SHP77 (cell line): ENCODE measurements at regions not wholly inside any gene's neighbourhood (a gene's known extent, or its start where the extent isn't known, plus 50 kb on each side); places are given as distances from the start of the nearest gene placed in this dataset.
"Not testable (repeated sequence)": the region's sequence is repeated elsewhere in the genome, so short reads cannot be mapped to it uniquely, and the experiment has no call there.

ENCODE experiments used
- DNase-seq, 2 experiments: peaks; one replicate each; lab custom pipeline; 2025; lab: John Stamatoyannopoulos, UW

DNA sequence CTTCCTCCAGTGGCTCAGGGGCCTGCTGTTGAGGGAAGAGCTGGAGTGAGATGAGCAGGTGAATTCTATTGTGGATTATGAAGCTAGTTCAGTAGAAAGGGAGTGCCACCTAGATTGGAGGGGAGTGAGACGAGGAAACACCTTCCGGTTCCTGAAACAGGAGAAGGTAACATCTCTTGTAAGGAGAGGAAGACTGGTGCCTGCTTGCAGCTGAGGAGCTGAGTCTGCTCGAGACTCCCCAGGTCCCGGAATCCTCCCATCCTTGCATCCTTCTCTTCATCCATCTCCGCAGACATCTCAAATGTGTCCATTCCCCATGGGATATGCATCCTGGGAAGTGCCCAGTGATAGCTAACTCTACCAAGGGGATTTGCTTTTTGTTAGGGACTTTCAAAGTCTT, 242.9 kb upstream of the ZFP64 start:
- DNase-seq: no peak

DNA sequence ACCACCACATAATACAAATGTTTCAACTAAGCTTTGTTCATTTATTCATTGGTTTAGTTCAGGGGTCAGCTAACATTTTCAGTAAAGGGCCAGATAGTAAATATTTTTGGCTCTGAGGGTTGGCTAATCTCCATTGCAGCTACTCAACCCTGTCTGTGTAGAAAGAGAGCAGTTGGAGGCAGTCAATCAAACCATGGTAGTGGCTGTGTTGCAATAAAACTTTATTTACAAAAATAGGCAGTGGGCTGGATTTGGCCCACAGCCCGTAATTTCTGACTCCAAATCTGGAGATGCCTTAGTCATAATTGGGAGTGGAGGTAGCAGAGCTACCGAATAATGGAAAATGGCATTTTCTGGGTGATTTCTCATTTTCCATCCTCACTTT, 242.5 kb upstream of the ZFP64 start:
- no peak for DNase-seq

DNA sequence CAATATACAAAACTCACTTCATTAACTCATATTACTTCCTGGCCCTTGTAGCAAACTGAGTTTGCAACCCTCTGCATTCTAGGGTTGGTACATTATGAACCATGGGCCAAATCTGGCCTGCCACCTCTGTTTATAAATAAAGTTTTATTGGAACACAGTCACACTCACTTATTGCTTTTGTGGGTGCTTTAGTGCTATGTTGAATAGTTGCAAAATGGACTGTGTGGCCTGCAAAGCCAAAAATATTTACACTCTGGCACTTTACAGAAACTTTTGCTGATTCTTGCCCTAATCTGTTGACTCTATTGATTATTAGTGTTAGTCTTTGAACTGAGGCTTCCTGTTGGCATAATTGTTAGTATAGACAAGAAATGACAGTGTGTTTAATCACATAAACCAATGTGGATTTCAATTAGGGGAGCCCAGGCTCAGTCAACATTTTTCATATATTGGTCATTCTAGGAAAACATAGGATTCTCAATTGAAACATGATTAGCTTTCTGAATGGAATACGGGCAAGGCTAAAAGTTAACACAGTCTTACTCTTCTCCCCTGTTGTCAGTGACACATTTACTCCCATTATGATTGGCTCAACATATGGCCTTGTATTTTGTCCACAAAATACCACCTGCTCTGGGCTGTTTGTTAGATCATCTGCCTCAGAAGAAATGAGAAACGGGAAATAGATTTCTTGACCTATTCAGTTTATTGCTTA, 241.9 kb upstream of the ZFP64 start:
- DNase-seq: no peak

DNA sequence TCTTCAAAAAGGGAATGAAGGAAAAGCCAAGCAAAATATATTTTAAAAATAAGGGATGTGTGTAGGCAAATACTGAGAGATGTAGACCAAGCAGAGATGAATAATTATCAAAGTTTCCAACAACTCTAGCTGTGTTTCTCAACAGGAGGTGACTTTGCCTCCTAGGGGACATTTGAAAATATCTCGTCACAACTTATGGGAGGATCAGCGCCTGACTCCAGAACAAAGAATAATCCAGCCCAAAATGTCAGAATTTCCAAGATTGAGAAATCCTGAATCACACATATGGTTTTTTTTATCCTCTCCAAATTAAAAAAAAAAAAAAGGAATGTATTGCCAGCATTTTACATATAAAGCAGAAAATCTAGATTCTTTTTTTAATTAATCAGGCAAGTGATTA, 241.2 kb upstream of the ZFP64 start:
- no peak for DNase-seq

DNA sequence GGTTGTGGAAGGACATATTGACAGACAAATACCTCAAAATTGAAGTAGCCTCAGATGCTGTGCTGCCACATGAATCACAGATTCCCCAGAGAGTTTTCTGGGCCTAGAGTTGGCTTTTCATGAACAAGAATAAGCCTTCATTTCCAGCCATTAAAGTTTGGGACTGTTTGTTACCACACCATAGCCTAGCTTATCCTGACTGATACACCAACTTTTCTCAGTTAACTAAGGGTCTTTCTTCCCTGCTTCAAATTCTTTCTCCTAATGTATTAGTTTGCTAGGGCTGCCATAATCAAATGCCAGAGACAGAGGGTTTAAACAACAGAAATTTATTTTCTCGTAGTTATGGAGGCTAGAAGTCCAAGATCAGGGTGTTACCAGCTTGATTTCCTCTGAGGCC, 237.4 kb upstream of the ZFP64 start:
- DNase-seq: no peak

DNA sequence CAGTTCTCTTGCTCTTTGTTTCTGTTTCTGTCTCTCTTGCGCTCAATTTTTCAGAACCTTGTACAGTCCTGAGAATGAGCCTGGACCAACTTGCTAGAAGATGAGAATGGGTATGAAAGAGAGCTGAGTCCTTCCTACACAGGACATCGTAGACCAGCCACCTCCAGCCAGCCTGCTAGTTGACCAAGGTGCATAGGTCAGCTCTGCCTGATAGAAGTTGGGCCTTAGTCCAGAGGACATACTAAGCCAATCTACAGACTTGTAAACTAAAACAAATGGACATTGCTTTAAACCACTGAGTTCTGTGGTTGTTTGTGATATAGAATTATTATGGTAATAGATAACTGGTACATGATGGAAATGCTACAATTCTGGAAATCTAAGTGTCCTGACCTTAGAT, 236.4 kb upstream of the ZFP64 start:
- no peak for DNase-seq

DNA sequence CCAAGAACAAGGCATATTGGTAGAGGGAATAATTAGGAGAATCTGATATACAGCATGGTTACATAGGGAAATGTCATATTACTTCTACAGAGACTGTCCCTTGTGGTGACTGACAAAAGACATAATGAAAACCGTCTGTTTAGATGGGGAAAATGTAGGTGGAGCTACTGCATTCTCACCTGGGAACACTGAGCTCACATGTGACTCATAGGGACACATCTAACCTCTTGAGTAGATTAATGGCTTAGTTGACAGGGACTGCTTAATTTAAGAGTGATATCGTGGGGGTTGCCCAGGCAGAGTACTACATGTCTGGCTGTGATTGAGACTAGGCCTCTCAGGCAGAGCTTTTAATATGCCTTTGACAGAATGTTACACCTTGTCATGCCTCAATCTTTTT, 235.3 kb upstream of the ZFP64 start:
- no peak for DNase-seq

DNA sequence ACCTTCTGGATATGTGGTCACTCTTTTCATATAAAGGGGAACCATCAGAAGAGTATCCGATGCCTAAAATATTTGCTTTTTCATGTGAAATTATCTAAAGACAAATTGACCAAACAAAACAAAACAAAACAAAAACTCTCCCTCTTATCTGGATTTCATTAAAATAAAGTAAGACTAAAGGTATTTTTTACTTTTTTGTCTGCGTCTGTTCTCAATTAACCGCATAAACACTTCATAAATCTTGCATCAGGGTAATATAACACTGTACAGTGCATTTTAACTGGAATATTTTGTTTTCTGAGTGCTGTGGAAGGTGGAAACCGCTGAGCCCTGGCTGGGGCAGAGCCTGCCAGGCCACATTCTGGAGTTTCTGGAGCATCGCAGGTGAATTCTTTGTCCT, 234.1 kb upstream of the ZFP64 start:
- DNase-seq: no peak

DNA sequence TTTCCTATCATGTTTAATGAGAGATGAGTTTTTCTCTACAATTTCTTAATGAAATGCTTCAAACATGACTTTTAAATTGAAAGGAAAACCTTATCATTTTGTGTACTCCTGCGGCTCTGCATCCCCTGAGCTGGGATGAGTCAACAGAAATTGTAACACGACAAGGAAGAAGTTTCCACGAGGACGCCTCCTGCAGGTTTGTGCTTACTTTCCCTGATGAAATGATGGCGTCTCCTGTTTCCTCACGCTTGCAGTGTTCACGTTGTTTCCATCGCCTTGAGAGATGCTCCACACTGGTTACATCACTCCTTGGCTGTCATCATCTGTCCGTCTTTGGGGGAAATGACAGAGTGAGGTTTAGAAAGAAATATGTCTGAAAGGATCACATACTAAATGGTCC, 233.7 kb upstream of the ZFP64 start:
- no peak for DNase-seq

DNA sequence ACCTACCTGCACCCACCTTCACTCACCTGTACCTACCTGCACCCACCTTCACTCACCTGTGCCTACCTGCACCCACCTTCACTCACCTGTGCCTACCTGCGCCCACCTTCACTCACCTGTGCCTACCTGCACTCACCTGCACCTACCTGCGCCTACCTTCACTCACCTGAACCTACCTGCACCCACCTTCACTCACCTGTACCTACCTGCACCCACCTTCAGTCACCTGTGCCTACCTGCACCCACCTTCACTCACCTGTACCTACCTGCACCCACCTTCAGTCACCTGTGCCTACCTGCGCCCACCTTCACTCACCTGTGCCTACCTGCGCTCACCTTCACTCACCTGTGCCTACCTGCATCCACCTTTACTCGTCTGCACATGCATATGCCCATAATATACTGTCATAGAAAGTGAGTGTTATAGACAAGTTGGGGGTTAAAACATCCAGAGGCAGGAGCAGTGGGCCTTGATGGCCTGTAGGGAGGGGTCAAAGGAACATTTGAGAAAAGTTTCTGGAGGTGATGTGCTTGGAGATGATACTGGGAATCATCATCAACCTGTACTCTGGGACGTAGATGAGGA, 232.9 kb upstream of the ZFP64 start:
- not testable (repeated sequence) for DNase-seq

DNA sequence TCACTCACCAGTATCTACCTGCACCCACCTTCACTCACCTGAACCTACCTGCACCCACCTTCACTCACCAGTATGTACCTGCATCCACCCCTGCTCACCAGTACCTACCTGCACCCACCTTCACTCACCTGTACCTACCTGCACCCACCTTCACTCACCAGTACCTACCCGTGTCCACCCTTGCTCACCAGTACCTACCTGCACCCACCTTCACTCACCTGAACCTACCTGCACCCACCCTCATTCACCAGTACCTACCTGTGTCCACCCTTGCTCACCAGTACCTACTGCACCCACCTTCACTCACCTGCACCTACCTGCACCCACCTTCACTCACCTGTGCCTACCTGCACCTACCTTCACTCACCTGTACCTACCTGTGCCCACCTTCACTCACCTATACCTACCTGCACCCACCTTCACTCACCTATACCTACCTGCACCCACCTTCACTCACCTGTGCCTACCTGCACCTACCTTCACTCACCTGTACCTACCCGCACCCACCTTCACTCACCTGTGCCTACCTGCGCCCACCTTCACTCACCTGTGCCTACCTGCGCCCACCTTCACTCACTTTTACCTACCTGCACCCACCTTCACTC, 232.1 kb upstream of the ZFP64 start:
- not testable (repeated sequence) for DNase-seq

DNA sequence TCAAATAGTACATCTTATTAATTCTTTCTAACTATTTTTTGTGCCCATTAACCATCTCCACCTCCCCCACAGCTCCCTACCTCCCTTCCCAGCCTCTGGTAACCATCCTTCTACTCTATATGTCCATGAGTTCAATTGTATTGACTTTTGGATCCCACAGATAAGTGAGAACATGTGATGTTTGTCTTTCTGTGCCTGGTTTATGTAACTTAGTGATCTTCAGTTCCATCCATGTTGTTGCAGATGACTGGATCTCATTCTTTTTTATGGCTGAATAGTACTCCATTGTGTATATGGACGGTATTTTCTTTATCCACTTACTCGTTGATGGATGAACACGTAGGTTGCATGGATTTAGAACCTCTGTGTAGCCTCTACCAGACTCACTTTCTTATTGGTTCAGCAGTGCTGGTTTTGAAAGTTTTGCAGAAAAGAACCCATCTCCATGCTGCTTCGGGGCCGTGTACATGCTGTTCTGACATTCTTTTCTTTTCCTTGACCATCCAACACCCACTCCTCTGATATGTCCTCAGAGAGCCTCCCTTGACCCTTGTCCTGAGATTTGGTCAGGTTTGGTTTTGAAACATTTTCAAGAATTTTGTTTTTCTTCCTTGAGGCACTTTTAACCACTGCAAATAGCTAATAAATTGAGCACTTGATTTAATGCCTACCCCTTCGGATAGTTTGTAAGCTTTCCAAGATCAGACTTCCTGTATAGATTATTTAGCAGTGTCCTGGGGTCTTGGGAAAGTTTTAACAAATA, 231.2 kb upstream of the ZFP64 start:
- DNase-seq: no peak

DNA sequence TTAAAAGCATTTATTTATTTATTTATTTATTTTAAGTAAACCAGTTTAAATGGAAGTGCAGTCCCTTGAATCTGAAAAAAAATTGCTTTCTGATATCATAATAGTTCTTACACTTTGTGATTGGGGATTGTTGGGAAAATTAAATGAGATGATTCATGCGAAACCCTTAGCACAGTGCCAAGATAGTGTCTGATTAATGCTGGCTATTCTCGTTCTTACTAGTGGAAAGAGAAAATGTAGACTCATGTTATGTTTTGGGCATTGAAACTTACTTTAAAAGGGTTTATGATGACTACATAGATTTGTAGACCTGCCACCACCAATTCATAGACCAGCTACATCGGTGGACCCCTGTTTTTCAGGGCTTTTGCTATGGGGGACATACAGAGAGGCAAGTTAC, 229.2 kb upstream of the ZFP64 start:
- DNase-seq: no peak

DNA sequence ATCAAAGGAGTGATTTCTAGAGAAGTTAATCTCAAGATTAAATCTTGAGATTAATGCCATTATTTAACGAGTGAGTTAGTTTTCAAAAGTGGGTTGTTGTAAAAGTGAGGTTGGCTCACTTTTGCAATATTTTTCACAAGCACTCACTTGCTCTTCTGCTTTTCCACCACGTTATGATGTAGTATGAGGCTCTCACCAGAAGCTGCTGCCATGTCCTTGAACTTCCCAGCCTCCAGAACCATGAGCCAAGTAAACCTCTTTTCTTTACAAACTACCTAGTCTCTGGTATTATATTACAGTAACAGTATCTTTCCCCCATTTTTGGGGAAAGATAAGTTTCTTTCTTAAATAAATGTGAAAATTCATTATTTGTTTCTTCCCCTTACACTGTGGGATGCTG, 227.6 kb upstream of the ZFP64 start:
- DNase-seq: no peak

DNA sequence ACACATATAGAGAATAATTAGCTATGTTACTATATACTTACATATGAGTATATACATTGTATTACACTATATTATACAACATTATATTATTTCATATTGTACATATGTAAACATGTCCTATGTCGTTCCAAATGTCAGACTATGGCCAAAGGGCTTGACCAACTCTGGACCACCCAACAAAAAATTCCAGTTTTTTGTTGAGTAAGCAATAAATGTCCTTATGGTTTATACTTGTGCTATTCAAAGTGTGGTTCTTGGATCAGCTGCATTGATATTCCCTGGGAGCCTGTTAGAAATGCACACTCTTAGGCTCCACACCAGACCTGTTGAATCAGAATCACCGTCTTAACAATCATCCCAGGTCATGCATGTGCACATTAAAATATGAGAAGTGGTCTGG, 225.4 kb upstream of the ZFP64 start:
- no peak for DNase-seq

DNA sequence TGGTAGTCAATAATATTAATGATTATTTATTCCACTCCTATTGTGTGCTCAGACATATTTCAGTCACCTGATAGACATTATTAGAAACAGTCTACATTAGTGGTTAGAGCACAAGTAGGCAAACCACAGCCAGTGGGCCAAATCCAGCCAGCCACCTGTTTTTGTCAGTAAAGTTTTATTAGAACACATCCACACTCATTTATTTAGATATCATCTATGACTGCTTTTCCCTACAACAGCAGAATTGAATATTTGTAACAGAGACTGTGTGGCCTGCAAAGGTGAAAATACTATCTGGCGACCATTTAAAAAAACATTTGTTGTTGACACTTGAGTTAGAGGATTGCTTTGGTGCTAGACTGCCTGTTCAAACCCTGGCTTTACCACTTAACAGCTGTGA, 220.0 kb upstream of the ZFP64 start:
- DNase-seq: no peak

DNA sequence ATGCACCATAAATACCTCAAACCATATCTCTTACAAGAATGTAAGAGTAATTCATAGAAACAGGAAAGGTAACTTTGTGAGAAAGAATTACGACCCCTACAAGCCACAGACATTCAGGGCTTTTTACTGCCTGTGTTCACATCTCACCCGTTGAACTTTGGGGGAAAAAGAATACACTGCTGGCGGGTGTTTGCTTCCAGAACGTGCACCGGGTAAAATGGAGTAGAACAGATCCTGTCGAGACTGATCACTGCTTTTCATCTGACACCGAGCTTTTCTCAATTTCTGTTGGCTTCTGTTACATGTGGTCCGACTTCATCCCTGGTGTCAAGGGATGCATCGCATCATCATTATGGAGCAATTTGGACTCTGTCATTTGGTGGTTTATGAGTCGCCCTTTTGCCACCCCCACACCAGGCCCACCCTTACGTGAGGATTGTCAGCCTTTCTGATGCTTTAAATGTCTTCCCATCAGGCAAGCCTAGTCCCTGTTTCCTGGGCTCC, 219.2 kb upstream of the ZFP64 start:
- no peak for DNase-seq

DNA sequence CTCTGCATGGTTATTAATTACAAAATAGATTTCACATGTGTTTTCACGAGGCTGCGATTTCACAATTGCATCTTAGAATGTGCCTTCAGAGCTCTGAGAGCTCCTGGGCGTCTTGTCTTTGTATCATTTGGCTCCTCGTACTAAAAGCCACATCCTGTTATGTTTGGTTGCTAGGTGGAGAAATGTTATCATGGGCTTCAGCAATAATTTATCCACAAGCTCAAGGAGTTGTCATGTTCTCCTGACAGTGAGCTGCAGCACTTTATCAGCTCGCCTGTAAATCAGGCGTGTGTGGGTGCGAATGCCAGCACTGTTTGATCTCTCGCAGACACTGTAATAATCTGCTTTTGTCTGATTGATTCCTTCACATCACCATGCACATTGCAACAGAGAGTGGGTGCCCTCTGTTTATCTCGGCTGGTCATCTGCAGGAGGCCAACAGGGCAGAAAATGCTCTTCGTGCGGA, 218.6 kb upstream of the ZFP64 start:
- DNase-seq: no peak

DNA sequence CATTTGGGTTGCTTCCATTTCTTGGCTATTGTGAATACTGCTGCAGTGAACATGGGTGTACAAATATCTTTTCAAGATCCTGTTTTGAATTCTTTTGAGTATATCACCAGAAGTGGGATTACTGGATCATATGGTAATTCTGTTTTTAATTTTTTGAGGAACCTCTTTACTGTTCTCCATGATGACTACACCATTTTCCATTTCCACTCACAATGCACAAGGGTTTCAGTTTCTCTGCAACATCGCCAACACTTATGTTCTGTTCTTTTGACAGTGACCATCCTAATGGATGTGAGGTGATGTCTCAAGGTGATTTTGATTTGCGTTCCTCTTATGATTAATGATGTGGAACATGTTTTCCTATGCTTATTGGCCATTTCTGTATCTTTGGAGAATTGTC, 214.4 kb upstream of the ZFP64 start:
- DNase-seq: no peak

DNA sequence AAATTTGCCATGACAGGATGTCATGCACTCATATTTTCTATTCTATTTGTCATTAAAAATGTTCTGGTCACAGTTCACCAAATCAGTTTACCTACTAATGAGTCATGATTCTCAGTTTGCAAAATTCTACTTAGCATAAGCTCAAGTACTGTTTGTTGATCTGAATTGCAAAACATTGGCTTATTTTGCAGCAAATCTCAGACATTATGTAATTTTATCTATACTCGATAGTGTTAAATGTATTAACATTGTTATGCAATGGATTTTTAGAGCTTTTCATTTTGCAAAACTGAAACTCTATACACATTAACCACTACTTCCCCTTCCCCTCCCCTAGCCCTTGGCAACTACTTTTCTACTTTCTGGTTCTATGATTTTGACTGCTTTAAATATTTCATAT, 213.8 kb upstream of the ZFP64 start:
- DNase-seq: no peak

DNA sequence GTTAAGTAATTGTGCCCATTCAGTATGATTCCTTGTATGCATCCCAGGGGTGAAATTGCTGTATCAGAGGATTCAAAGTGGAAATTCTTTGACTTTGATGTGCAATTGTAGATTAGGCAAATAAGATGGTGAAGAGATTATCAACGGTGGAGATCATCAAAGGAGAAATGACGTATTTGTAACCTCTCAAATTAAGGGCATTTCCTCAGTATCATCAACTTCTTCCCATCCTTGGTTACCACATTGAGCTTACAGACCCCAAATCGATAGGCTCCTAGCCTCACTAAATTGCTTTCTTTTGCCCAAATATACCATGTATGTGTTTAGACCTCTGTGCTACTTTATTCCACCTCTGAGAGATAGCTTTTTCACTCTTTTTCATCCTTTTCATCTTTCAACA, 213.1 kb upstream of the ZFP64 start:
- DNase-seq: no peak

DNA sequence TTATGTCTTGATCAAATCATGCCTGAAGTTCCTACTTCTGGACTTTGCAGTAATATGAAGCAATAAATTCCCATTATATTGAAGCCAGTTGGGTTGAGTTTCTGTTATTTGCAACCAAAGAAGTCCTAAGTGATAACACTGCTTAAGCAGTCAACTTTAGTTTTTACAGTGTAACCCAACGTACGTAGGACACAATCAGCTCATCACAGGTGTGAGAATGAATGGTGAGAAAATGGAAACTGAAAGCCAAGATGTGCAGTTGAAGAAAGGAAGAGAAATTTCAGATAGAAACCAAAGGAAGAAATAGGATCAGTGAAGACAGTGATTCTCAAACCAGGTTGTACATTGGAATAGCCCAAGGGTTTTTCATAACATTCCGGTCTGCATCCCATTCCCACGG, 211.4 kb upstream of the ZFP64 start:
- no peak for DNase-seq

DNA sequence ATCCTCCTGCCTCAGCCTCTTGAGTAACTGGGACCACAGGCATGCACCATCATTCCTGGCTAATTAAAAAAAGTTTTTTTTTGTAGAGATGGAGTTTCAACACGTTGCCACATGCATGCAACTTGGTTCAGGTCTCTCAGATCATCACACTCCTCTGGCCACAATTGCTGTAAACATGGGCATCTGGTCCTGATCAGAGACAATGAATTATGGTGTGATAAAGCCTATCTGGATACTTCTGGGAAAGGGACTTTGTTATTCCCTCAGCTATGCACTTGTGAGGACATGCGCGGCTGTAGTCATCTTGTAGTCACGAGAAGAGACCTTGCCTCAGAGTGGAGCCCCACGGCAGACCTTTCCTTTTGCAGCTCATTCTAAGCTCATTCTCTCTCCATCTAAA, 210.9 kb upstream of the ZFP64 start:
- DNase-seq: no peak
